H1 (cell line): ENCODE measurements at regions not wholly inside any gene's neighbourhood (a gene's known extent, or its start where the extent isn't known, plus 50 kb on each side); places are given as distances from the start of the nearest gene placed in this dataset.

Source experiments
- CTCF ChIA-PET: fragments of 300-600 bp; sonication (Branson Sonifier 250); formaldehyde crosslinking; loops from one replicate; lab custom pipeline; 2021; ENCODE audit not compliant: partially characterized antibody; lab: Charles Lee
- POLR2A ChIA-PET: fragments of 300-600 bp; sonication (Branson Sonifier 250); formaldehyde crosslinking; loops from one replicate; lab custom pipeline; 2021; ENCODE audit warnings: inconsistent platforms; ENCODE audit not compliant: partially characterized antibody; lab: Charles Lee
- DNase-seq, 2 experiments: peaks; one replicate each; pipeline versions ENCODE4 v3.0.0 to v3.0.0-alpha.2; 2010 to 2022; ENCODE audit warnings: low spot score in 2 of 2, low read depth in 1 of 2, mixed read lengths in 1 of 2
- FAIRE-seq: peaks from 2 replicates; lab custom pipeline; 2011; peaks lifted over from hg19 to GRCh38; lab: Jason Lieb, UNC
- H2AFZ ChIP-seq: 2 replicates; pipeline ENCODE4 v1.8.1; 2012; ENCODE audit warnings: low read length, inconsistent platforms
- H2AK5ac ChIP-seq: 2 replicates; pipeline ENCODE4 v1.6.1; 2013; ENCODE audit warnings: low read depth, low read length
- H2BK120ac ChIP-seq: replicated peaks from 2 replicates; pipeline ENCODE3; 2013; ENCODE audit warnings: low read depth, low read length, inconsistent platforms
- H2BK12ac ChIP-seq: 2 replicates; pipeline ENCODE4 v1.6.1; 2013; ENCODE audit warnings: low read depth, low read length
- H2BK15ac ChIP-seq: 2 replicates; pipeline ENCODE4 v1.6.1; 2013; ENCODE audit warnings: low read length
- H2BK20ac ChIP-seq: 2 replicates; pipeline ENCODE4 v1.6.1; 2013; ENCODE audit warnings: low read length
- H2BK5ac ChIP-seq: 2 replicates; pipeline ENCODE4 v1.6.1; 2013; ENCODE audit warnings: low read depth, low read length
- H3K14ac ChIP-seq: 2 replicates; pipeline ENCODE4 v1.6.1; 2013; ENCODE audit warnings: inconsistent platforms; ENCODE audit not compliant: insufficient read length
- H3K18ac ChIP-seq: 2 replicates; pipeline ENCODE4 v1.6.1; 2013; ENCODE audit warnings: low read length; ENCODE audit errors: extremely low read depth
- H3K23ac ChIP-seq: 2 replicates; pipeline ENCODE4 v1.6.1; 2013; ENCODE audit warnings: inconsistent platforms; ENCODE audit not compliant: insufficient read length
- H3K23me2 ChIP-seq: 2 replicates; pipeline ENCODE4 v1.6.1; 2013; ENCODE audit warnings: low read depth, low read length
- H3K27ac ChIP-seq: 2 replicates; pipeline ENCODE4 v1.6.1; 2011; ENCODE audit warnings: low read depth, low read length, inconsistent platforms
- H3K27me3 ChIP-seq, 4 experiments: replicated peaks in 1 of 4; 1 replicate in 1 of 4; 2 replicates in 3 of 4; pipeline versions ENCODE4 v1.6.1 to v1.8.1; 2011 to 2013; ENCODE audit warnings: low read length in 3 of 4, mild to moderate bottlenecking in 3 of 4, inconsistent platforms in 2 of 4, mixed read lengths in 2 of 4, moderate library complexity in 1 of 4; ENCODE audit not compliant: control insufficient read depth in 3 of 4, insufficient read depth in 3 of 4; ENCODE audit errors: extremely low read depth in 1 of 4
- H3K36me3 ChIP-seq, 4 experiments: 2 replicates each; pipeline versions ENCODE4 v1.6.1 to v1.8.1; 2011 to 2013; ENCODE audit warnings: mild to moderate bottlenecking in 4 of 4, low read length in 3 of 4, moderate library complexity in 2 of 4, control low read depth in 1 of 4, inconsistent platforms in 1 of 4; ENCODE audit not compliant: insufficient read depth in 4 of 4, control insufficient read depth in 2 of 4
- H3K4ac ChIP-seq: replicated peaks from 2 replicates; pipeline ENCODE3; 2013; ENCODE audit warnings: low read length, low read depth, mixed read lengths, inconsistent platforms; ENCODE audit not compliant: insufficient read length
- H3K4me1 ChIP-seq, 4 experiments: replicated peaks in 1 of 4; 1 replicate in 1 of 4; 2 replicates in 3 of 4; pipeline versions ENCODE4 v1.6.1 to v1.8.1; 2011 to 2013; ENCODE audit warnings: low read length in 3 of 4, inconsistent platforms in 2 of 4, mixed read lengths in 1 of 4; ENCODE audit not compliant: insufficient read depth in 4 of 4, control insufficient read depth in 3 of 4
- H3K4me2 ChIP-seq, 2 experiments: 2 replicates each; pipeline versions ENCODE4 v1.6.1 to v1.8.1; 2011 to 2013; ENCODE audit warnings: low read depth in 2 of 2, low read length in 2 of 2, control low read depth in 1 of 2, inconsistent platforms in 1 of 2, mild to moderate bottlenecking in 1 of 2; ENCODE audit not compliant: insufficient read depth in 1 of 2
- H3K4me3 ChIP-seq, 4 experiments: fragments of 200-600, 300-600 bp in 1 of 4; sonication (generic), shearing (Covaris generic), sonication (Bioruptor Twin) in 1 of 4; 2 replicates each; pipeline versions ENCODE4 v1.5.1 to v1.8.1; 2011 to 2016; ENCODE audit warnings: low read length in 4 of 4, low read depth in 3 of 4, control low read depth in 2 of 4, inconsistent platforms in 2 of 4, mild to moderate bottlenecking in 2 of 4, mixed read lengths in 1 of 4, moderate library complexity in 1 of 4; ENCODE audit not compliant: insufficient read depth in 2 of 4; ENCODE audit errors: extremely low read depth in 1 of 4
- H3K56ac ChIP-seq: replicated peaks from 2 replicates; pipeline ENCODE3; 2013; ENCODE audit warnings: low read depth, mild to moderate bottlenecking, mixed read lengths, low read length, inconsistent platforms; ENCODE audit not compliant: insufficient read length
- H3K79me1 ChIP-seq: 2 replicates; pipeline ENCODE4 v1.6.1; 2013; ENCODE audit warnings: low read depth, low read length, control low read depth
- H3K79me2 ChIP-seq, 2 experiments: 2 replicates each; pipeline versions ENCODE4 v1.6.1 to v1.8.1; 2012 to 2013; ENCODE audit warnings: low read length in 2 of 2, mild to moderate bottlenecking in 2 of 2, inconsistent platforms in 1 of 2; ENCODE audit not compliant: insufficient read depth in 2 of 2, control insufficient read depth in 1 of 2
- H3K9ac ChIP-seq, 4 experiments: replicated peaks in 1 of 4; 1 replicate in 1 of 4; 2 replicates in 3 of 4; pipeline versions ENCODE4 v1.6.1 to v1.8.1; 2011 to 2013; ENCODE audit warnings: low read depth in 3 of 4, low read length in 3 of 4, control low read depth in 2 of 4, mild to moderate bottlenecking in 2 of 4, moderate library complexity in 2 of 4, inconsistent platforms in 1 of 4; ENCODE audit errors: extremely low read depth in 1 of 4
- H3K9me3 ChIP-seq, 2 experiments: 2 replicates each; pipeline versions ENCODE4 v1.6.1 to v1.8.1; 2012 to 2013; ENCODE audit warnings: mild to moderate bottlenecking in 2 of 2, moderate library complexity in 2 of 2, control low read depth in 1 of 2, inconsistent platforms in 1 of 2, low read depth in 1 of 2, low read length in 1 of 2, mixed read lengths in 1 of 2; ENCODE audit not compliant: insufficient read depth in 2 of 2
- H4K20me1 ChIP-seq, 2 experiments: replicated peaks in 1 of 2; 2 replicates each; pipeline versions ENCODE3 to v1.8.1; 2011 to 2013; ENCODE audit warnings: inconsistent platforms in 2 of 2, low read length in 2 of 2, mild to moderate bottlenecking in 1 of 2; ENCODE audit not compliant: insufficient read depth in 2 of 2, control insufficient read depth in 1 of 2
- H4K5ac ChIP-seq: 2 replicates; pipeline ENCODE4 v1.6.1; 2013; ENCODE audit warnings: low read length, low read depth, mixed read lengths, inconsistent platforms; ENCODE audit not compliant: insufficient read length
- H4K8ac ChIP-seq: 2 replicates; pipeline ENCODE4 v1.8.0; 2013; ENCODE audit warnings: mild to moderate bottlenecking, moderate library complexity, low read length, inconsistent platforms; ENCODE audit not compliant: insufficient read depth; ENCODE audit errors: extremely low read depth
- H4K91ac ChIP-seq: replicated peaks from 2 replicates; pipeline ENCODE3; 2013; ENCODE audit warnings: low read length, mixed read lengths, inconsistent platforms; ENCODE audit not compliant: insufficient read length
- CREB1 ChIP-seq: IDR thresholded peaks from 2 replicates; pipeline ENCODE4 v1.6.1; 2012; ENCODE audit warnings: inconsistent platforms
- EGR1 ChIP-seq: IDR thresholded peaks from 2 replicates; pipeline ENCODE4 v1.6.1; 2011; ENCODE audit warnings: low read depth, low read length, borderline replicate concordance
- WGBS, 2 experiments: shearing (Covaris generic) in 1 of 2; methylation state at CpG; one replicate each; pipeline versions ENCODE4 v1.1.6 to v1.1.7; 2013 to 2015; ENCODE audit warnings: low lambda C conversion rate in 2 of 2, mixed read lengths in 2 of 2, inconsistent platforms in 1 of 2, low coverage in 1 of 2, missing lambda C conversion rate in 1 of 2; ENCODE audit not compliant: insufficient replicate concordance in 2 of 2, insufficient coverage in 1 of 2, insufficient read length in 1 of 2; ENCODE audit errors: extremely low coverage in 1 of 2, missing lambda C conversion rate in 1 of 2; 5-methylcytosine and 5-hydroxymethylcytosine counted together

DNA sequence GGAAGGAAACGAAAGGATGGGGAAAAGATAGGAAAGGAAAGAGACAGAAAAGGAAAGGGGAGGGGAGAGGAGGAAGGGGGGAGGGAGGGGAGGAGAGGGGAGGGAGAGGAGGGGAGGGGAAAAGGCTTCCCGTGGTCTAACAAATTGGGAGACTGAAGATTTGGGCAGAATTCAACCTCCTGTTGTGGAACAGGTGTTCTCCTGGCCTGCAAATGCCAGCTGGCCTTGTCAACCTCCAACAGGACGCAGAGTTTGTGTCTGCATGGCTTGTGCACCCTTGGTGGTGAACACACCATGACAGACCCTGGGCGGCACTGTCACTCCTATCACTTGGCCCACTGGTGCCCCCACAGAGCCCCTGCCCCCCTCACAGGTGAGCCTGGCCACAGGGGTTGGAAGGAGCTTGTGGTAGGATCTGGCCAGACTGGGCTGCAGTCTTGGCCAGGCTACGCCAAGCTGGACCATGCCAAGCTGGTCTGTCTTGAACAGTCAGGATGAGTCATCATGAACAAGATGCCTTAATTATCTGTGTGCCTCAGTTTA lies 321.6 kb downstream of the BCL11B start:
- Histone ChIP-seq H2AK5ac (no peak overlapping the region), H3K9me3 (no peaks in the 10 kb centered on the region), H3K4me2 (no peak overlapping the region), H3K27me3 (no peaks in the 10 kb centered on the region), H2BK5ac (no peak overlapping the region), H3K23me2 (no peaks in the 10 kb centered on the region), H3K9ac (no peak overlapping the region), H2BK120ac (no peak overlapping the region), H3K27ac (no peak overlapping the region), H3K14ac (no peak overlapping the region), H2BK15ac (no peak overlapping the region), H3K4ac (no peak overlapping the region), H4K5ac (no peak overlapping the region), H3K4me1 (peaks cover 0 to 3% (median 0%) of the 10 kb centered on the region in 4 experiments; a peak in 2 of 7 replicates), H4K91ac (no peak overlapping the region), H3K56ac (no peak overlapping the region), H3K79me1 (no peaks in the 10 kb centered on the region), H3K23ac (no peak overlapping the region), H2AFZ (no peak overlapping the region), H2BK20ac (no peak overlapping the region), H4K8ac (no peak overlapping the region; the same call in 1 of the 2 replicates), H3K36me3 (no peaks in the 10 kb centered on the region; a peak in 1 of 8 replicates), H2BK12ac (0 out of 2 replicates have a peak overlapping the region, but pooled peaks have one; percentile 27), H4K20me1 (no peaks in the 10 kb centered on the region), H3K18ac (no peak overlapping the region), H3K4me3 (no peak overlapping the region), H3K79me2 (no peaks in the 10 kb centered on the region)
- ChIA-PET CTCF (no interaction called here), POLR2A (no interaction called here)
- FAIRE-seq (no peak), DNase-seq (no peak)
- 83% methylated on average over 4 of the region's 5 CpGs; no CpG with 5 or more reads in 1 of the 2 experiments for WGBS, 2 experiments
- TF ChIP-seq CREB1 (no peak), EGR1 (no peak)
